ENCODE measurements at regions not wholly inside any gene's neighbourhood (a gene's known extent, or its start where the extent isn't known, plus 50 kb on each side); places are given as distances from the start of the nearest gene placed in this dataset.

DNA sequence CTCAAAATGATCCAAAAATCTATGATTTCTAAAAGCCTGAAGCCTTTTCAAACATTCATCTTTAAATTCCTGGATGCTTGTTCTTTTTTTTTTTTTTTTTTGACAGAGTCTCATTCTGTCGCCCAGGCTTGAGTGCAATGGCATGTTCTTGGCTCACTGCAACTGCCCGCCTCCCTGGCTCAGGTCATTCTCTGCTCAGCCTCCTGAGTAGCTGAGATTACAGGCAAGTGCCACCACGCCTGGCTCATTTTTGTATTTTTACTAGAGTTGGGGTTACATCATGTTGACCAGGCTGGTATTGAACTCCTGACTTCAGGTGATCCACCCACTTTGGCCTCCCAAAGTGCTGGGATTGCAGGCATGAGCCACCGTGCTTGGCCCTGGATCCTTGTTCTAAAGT is 649.5 kb downstream of the XIRP2 start:
- Mint-ChIP-seq H3K9me3 (peaks cover 6% of the 10 kb centered on the region), H3K4me3 (no peak overlapping the region), H3K4me1 (ENCODE audit: low read depth) (no peaks in the 10 kb centered on the region), H3K36me3 (ENCODE audit: low read depth) (no peaks in the 10 kb centered on the region), H3K27me3 (ENCODE audit: low read depth) (peaks cover 2% of the 10 kb centered on the region), H3K27ac (no peak overlapping the region)
- CTCF ChIA-PET = no interaction called here
- intact Hi-C loops (cut with micrococcal nuclease) = no loop called here
- no peak for DNase-seq

DNA sequence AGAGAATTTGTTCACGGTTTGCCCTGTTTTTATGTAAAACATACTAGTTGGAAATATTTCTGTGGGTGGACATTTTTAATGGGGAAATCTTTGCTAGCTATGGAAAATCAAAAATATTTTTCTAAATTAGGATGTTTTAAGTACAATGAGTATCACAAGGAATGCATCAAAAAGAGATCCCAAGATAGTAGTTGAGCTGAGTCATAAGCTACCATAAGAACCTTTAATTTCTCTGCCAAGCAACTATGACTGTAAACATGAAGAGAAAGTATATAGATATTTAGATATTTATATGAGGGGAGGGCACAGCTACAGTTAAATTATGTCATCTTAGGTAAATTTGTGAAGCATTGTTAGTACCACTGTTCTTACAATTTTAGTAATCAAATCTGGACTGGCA is 646.2 kb downstream of the XIRP2 start:
- H3K4me1 Mint-ChIP-seq (ENCODE audit: low read depth) = no peaks in the 10 kb centered on the region
- no peak overlapping the region for H3K27ac Mint-ChIP-seq
- intact Hi-C loops (cut with micrococcal nuclease) = no loop called here
- peaks cover 2% of the 10 kb centered on the region for H3K27me3 Mint-ChIP-seq (ENCODE audit: low read depth)
- no peak overlapping the region for H3K4me3 Mint-ChIP-seq
- no peak for DNase-seq
- H3K9me3 Mint-ChIP-seq = peaks cover 6% of the 10 kb centered on the region
- CTCF ChIA-PET = no interaction called here
- no peaks in the 10 kb centered on the region for H3K36me3 Mint-ChIP-seq (ENCODE audit: low read depth)

DNA sequence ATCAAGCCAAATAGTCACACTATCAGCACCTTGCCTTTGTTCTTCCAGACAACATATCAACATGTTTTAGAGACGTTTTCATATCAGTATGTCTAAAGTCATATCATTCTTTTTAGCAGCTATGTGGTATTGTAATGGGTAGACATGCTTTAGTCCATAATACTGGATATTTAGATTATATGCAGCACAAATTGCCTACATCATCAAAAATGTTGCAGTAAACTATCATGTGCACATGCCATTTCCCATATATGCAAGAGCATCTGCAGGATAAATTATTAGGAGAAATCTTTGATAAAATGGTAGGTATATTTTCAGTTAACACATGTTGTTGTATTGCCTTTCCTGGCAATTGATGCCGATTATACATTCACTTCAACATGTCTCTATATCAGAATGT is 636.5 kb downstream of the XIRP2 start:
- CTCF ChIA-PET = no interaction called here
- H3K27me3 Mint-ChIP-seq (ENCODE audit: low read depth) = no peaks in the 10 kb centered on the region
- no peaks in the 10 kb centered on the region for H3K4me1 Mint-ChIP-seq (ENCODE audit: low read depth)
- no peak overlapping the region for H3K4me3 Mint-ChIP-seq
- no peak overlapping the region for H3K27ac Mint-ChIP-seq
- intact Hi-C loops (cut with micrococcal nuclease) = no loop called here
- no peaks in the 10 kb centered on the region for H3K36me3 Mint-ChIP-seq (ENCODE audit: low read depth)
- no peaks in the 10 kb centered on the region for H3K9me3 Mint-ChIP-seq
- DNase-seq = no peak

DNA sequence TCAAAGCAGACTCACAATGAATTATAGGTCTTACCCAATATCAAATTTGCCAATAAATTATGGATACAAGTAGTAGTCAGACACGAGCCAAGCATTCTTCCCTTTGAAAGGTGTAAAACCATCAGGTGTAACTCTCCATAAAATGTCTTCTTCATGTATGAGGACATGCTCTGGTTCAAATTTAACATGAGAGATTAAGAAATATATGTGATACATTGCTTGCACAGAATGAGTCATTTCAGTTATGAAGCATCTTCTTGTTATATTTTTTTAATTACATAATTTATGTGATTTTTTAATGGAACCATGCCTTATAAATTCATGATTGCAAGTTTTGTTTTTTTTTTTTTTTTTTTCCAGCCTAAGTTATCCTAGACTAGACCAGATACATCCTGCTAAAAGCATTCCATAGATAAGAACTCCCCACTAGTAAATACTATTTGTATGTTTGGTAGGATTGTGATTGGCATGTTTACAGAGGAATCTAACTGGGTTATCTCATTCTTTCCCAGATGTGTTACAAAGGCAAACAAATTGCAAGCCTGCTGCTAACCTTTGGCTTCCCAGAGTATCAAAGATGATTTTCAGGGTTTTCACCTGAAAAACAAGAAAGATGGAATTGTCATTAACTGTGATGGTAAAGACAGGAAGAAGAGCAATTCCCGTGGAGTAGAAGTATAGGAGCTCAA is 621.9 kb downstream of the XIRP2 start:
- Mint-ChIP-seq H3K36me3 (ENCODE audit: low read depth) (no peaks in the 10 kb centered on the region), H3K4me1 (ENCODE audit: low read depth) (no peaks in the 10 kb centered on the region), H3K9me3 (no peaks in the 10 kb centered on the region), H3K4me3 (no peak overlapping the region), H3K27me3 (ENCODE audit: low read depth) (no peaks in the 10 kb centered on the region), H3K27ac (no peak overlapping the region)
- DNase-seq = no peak
- CTCF ChIA-PET = no interaction called here
- intact Hi-C loops (cut with micrococcal nuclease) = no loop called here

DNA sequence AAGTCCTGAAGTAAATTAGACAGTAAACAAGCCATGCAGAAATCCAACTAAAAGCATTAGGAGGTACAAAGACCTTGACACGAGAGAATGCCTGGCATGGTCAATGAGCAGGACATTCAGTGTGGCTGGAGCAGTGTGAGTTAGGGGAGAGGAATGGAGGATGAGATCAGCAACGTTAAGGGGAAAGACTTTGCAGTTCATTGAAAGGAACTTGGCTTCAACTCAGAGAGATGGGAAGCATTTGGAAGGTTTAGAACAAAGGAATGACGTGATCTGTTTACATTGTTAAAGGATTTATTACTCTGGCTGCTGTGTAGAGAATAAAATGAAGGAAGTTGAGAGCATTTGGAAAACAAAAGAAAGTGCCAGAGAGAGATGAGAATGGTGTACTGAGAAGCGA is 621.3 kb downstream of the XIRP2 start:
- no peak for DNase-seq
- Mint-ChIP-seq H3K27ac (no peak overlapping the region), H3K9me3 (no peaks in the 10 kb centered on the region), H3K36me3 (ENCODE audit: low read depth) (no peaks in the 10 kb centered on the region), H3K4me1 (ENCODE audit: low read depth) (no peaks in the 10 kb centered on the region), H3K27me3 (ENCODE audit: low read depth) (no peaks in the 10 kb centered on the region), H3K4me3 (no peak overlapping the region)
- intact Hi-C loops (cut with micrococcal nuclease) = no loop called here
- CTCF ChIA-PET = no interaction called here

DNA sequence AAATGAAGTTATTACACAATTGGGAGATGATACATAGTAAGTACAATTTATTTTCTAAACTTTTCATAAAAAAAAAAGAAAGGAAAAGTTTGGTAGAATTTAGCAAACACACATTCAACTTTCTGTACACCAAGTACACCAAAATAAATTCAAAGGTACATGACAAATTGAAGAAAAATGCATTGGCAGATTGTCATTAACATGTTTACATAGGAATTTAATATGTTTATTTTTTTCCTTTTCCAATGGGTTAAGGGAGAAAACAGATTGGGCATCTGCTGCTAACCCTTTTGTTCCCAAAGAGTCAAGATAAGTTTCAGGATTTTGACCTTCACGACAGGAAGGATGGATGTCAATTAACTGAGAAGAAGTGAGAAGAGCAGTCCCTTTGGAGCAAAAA is 620.4 kb downstream of the XIRP2 start:
- CTCF ChIA-PET = no interaction called here
- intact Hi-C loops (cut with micrococcal nuclease) = no loop called here
- no peaks in the 10 kb centered on the region for H3K9me3 Mint-ChIP-seq
- no peak overlapping the region for H3K27ac Mint-ChIP-seq
- H3K4me1 Mint-ChIP-seq (ENCODE audit: low read depth) = no peaks in the 10 kb centered on the region
- DNase-seq = no peak
- no peaks in the 10 kb centered on the region for H3K27me3 Mint-ChIP-seq (ENCODE audit: low read depth)
- H3K36me3 Mint-ChIP-seq (ENCODE audit: low read depth) = no peaks in the 10 kb centered on the region
- H3K4me3 Mint-ChIP-seq = no peak overlapping the region

DNA sequence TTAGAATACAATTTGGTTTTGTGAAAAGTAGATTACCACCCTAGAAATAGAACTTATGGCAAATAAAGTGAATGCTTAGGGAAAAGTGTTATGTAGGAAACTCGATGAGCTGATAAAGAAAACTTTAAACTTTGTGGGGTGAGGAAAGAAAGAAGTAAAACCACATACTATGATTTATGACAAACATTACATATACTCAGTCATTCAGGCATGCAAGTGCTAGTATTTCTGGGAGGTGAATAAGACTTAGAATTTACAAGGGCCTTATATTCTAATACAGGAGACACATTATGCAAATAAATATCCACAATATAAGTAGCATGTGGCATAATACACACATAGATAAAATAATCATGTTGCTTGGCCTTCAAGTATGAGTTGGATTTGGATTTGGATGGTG is 618.1 kb downstream of the XIRP2 start:
- Mint-ChIP-seq H3K36me3 (ENCODE audit: low read depth) (no peaks in the 10 kb centered on the region), H3K27me3 (ENCODE audit: low read depth) (no peaks in the 10 kb centered on the region), H3K9me3 (no peaks in the 10 kb centered on the region), H3K27ac (no peak overlapping the region), H3K4me1 (ENCODE audit: low read depth) (no peaks in the 10 kb centered on the region), H3K4me3 (no peak overlapping the region)
- CTCF ChIA-PET = no interaction called here
- no peak for DNase-seq
- intact Hi-C loops (cut with micrococcal nuclease) = no loop called here

DNA sequence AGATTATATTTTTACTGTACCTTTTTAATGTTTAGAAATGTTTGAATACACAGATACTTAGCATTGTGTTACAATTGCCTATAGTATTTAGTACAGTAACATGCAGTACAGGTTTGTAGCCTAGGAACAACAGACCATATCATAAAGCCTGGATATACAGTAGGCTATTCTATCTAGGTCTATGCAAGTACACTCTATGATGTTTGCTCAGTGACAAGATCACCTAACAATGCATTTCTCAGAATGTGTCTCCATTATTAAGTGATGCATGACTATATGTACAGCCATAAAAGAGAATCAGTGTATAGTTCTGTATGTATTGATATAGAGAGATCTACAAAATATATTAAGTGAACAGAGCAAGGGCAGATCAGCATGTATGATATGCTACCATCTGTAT is 616.4 kb downstream of the XIRP2 start:
- H3K27ac Mint-ChIP-seq = no peak overlapping the region
- H3K36me3 Mint-ChIP-seq (ENCODE audit: low read depth) = no peaks in the 10 kb centered on the region
- no peak overlapping the region for H3K4me3 Mint-ChIP-seq
- DNase-seq = no peak
- no peaks in the 10 kb centered on the region for H3K27me3 Mint-ChIP-seq (ENCODE audit: low read depth)
- intact Hi-C loops (cut with micrococcal nuclease) = no loop called here
- CTCF ChIA-PET = no interaction called here
- H3K9me3 Mint-ChIP-seq = no peaks in the 10 kb centered on the region
- H3K4me1 Mint-ChIP-seq (ENCODE audit: low read depth) = no peaks in the 10 kb centered on the region

DNA sequence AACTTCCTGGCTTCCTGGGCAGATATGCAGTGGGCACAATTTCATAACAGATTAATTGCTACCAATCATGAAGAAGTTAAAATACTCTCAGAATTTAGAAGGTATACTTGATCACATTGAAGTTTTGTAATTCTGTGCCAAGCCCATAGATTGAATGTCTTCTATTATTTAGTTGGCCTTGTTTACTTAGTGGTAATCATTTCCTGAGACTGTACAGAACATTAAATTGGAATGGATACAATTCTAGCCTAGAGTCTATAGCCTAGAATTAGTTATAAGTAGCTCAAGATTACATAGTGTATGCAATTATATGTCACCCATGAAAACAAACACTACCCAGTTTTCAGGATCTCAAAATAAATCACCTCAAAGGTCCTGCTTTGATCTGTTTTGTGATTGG is 615.8 kb downstream of the XIRP2 start:
- Mint-ChIP-seq H3K27ac (no peak overlapping the region), H3K9me3 (no peaks in the 10 kb centered on the region), H3K27me3 (ENCODE audit: low read depth) (no peaks in the 10 kb centered on the region), H3K4me1 (ENCODE audit: low read depth) (no peaks in the 10 kb centered on the region), H3K4me3 (no peak overlapping the region), H3K36me3 (ENCODE audit: low read depth) (no peaks in the 10 kb centered on the region)
- CTCF ChIA-PET = no interaction called here
- DNase-seq = no peak
- intact Hi-C loops (cut with micrococcal nuclease) = no loop called here

DNA sequence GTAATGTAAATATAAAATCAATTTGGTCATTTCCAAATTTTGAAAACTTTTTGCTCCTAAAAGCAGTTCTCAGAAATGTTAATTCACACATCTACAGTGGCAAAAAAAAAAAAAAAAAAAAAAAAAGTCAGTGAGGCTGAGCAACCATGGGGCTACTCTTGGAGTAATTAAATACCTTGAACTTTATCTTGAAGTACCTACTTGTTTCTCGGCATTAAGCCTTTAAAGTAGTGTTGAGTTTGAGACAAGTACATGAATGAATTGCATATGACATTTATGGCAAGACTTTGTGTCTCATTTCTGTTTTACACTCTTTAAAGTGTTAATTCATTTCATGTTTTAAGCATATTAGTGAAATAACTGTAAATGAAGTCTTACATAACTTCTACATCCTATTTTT is 613.3 kb downstream of the XIRP2 start:
- intact Hi-C loops (cut with micrococcal nuclease) = no loop called here
- CTCF ChIA-PET = no interaction called here
- Mint-ChIP-seq H3K27me3 (ENCODE audit: low read depth) (no peaks in the 10 kb centered on the region), H3K36me3 (ENCODE audit: low read depth) (no peaks in the 10 kb centered on the region), H3K9me3 (no peaks in the 10 kb centered on the region), H3K4me3 (no peak overlapping the region), H3K4me1 (ENCODE audit: low read depth) (no peaks in the 10 kb centered on the region), H3K27ac (no peak overlapping the region)
- DNase-seq = no peak

DNA sequence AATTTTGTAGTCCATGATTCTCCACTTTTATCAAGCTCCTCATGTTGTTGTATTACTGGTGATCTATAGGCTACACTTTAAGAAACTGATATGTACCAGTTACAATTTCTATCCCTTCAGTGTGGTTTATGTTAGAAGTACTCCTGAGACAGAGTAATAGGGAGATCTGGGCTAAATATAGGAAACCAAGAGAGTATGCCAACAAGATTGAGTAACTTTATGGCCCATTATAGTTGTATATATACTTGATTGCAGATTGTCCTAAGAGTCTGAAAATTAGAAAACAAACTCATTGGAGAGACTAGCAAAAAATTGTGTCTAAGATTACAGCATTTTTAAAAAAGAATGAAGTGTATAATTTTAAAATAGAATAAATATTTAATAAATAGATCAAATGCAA is 605.6 kb downstream of the XIRP2 start:
- DNase-seq = no peak
- intact Hi-C loops (cut with micrococcal nuclease) = no loop called here
- CTCF ChIA-PET = interaction anchor here (0.5 kb wide), 1 partner anchor 326 kb away, joined by 3 read pairs; no protein-coding TSS in a partner anchor
- no peaks in the 10 kb centered on the region for H3K36me3 Mint-ChIP-seq (ENCODE audit: low read depth)
- no peaks in the 10 kb centered on the region for H3K9me3 Mint-ChIP-seq
- H3K27ac Mint-ChIP-seq = no peak overlapping the region
- no peaks in the 10 kb centered on the region for H3K27me3 Mint-ChIP-seq (ENCODE audit: low read depth)
- no peaks in the 10 kb centered on the region for H3K4me1 Mint-ChIP-seq (ENCODE audit: low read depth)
- no peak overlapping the region for H3K4me3 Mint-ChIP-seq

DNA sequence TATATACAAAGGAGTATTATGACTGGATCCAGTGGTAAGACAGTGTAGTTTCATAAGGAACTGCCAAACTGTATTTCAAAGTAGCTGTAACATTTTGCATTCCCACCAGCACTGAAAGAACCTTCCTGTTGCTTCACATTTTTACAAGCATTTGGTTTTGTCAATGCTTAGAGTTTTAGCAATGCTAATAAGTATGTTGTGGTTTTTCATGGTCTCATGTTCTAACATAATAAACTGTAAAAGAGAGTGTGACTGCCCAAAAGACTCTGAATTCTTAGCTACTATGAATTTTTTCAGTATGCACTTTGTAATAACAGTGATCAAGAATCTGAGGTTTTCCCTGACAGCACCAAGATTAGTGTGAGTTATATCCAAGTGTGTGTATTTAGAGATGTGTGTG is 604.2 kb downstream of the XIRP2 start:
- Mint-ChIP-seq H3K4me1 (ENCODE audit: low read depth) (no peaks in the 10 kb centered on the region), H3K9me3 (no peaks in the 10 kb centered on the region), H3K27me3 (ENCODE audit: low read depth) (no peaks in the 10 kb centered on the region), H3K36me3 (ENCODE audit: low read depth) (no peaks in the 10 kb centered on the region), H3K27ac (no peak overlapping the region), H3K4me3 (no peak overlapping the region)
- intact Hi-C loops (cut with micrococcal nuclease) = no loop called here
- DNase-seq = no peak
- CTCF ChIA-PET = interaction anchor here (0.6 kb wide), 1 partner anchor 117 kb away, joined by 3 read pairs; no protein-coding TSS in a partner anchor

DNA sequence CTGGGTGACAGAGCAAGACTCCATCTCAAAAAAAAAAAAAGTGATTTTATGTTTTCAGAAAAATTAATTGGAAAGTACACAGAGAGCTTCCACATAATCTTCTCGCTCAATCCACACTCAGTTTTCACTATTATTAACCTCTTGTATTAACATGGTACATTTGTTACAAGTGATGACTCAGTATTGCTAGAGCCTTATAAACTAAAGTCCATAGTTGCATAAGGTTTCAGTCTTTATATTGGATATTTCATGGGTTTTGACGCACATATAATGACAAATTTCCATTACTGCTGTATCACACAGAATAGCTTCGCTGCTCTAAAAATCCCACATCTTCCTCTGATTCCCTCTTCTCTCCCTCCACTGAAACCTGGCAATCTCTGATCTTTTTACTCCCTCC is 603.5 kb downstream of the XIRP2 start:
- no peaks in the 10 kb centered on the region for H3K27me3 Mint-ChIP-seq (ENCODE audit: low read depth)
- no peak overlapping the region for H3K4me3 Mint-ChIP-seq
- no peak overlapping the region for H3K27ac Mint-ChIP-seq
- no peaks in the 10 kb centered on the region for H3K36me3 Mint-ChIP-seq (ENCODE audit: low read depth)
- no peaks in the 10 kb centered on the region for H3K9me3 Mint-ChIP-seq
- CTCF ChIA-PET = no interaction called here
- H3K4me1 Mint-ChIP-seq (ENCODE audit: low read depth) = no peaks in the 10 kb centered on the region
- intact Hi-C loops (cut with micrococcal nuclease) = no loop called here
- no peak for DNase-seq

DNA sequence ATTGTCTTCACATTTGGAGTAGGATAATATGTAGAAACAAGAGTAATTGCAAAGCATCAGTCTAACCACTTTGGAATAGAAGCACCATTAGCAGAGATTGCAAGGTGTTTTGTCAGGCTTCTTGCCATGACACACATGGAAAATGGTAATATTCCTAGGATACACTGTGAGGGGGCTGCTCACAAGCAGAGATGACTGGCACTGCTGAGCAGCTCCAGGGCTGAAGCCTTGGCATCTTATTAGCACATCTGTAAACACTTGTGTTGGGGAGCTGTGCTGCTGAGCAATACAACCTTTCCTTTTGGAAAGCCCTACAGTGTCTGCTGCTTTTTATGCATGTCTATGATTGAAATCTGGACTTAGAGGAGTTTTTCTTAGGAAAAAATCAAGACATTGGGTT is 602.2 kb downstream of the XIRP2 start:
- CTCF ChIA-PET = no interaction called here
- H3K4me1 Mint-ChIP-seq (ENCODE audit: low read depth) = no peaks in the 10 kb centered on the region
- H3K4me3 Mint-ChIP-seq = no peak overlapping the region
- H3K36me3 Mint-ChIP-seq (ENCODE audit: low read depth) = no peaks in the 10 kb centered on the region
- H3K9me3 Mint-ChIP-seq = no peaks in the 10 kb centered on the region
- no peaks in the 10 kb centered on the region for H3K27me3 Mint-ChIP-seq (ENCODE audit: low read depth)
- intact Hi-C loops (cut with micrococcal nuclease) = no loop called here
- H3K27ac Mint-ChIP-seq = no peak overlapping the region
- no peak for DNase-seq

All from activated naive CD4-positive, alpha-beta T cell treated with anti-CD3 and anti-CD28 coated beads for 36 hours (primary cell).